HepG2 (cell line): ENCODE measurements at regions not wholly inside any gene's neighbourhood (a gene's known extent, or its start where the extent isn't known, plus 50 kb on each side); places are given as distances from the start of the nearest gene placed in this dataset.
A peak's percentile ranks its signal among the peaks of the same experiment; 100 is the strongest.

Experiments used
- ATAC-seq: fragments of 200-7000 bp; cut with Tn5 transposase; 3 replicates; pipeline ENCODE4 v1.9.1; 2020; ENCODE audit warnings: mild to moderate bottlenecking, moderate library complexity
- BruUV-seq: library from RNA; stranded (reverse); fragments of 400-500 nt; replicated peaks from 2 replicates; lab custom pipeline; 2021; lab: Mats Ljungman, UMichigan
- CTCF ChIA-PET: fragments of 300-600 bp; formaldehyde crosslinking; extraction: SDS; loops from one replicate; lab custom pipeline; 2021; ENCODE audit warnings: low total read pairs, inconsistent platforms, low intra/inter-chr PET ratio; lab: Yijun Ruan, JAX
- POLR2A ChIA-PET: fragments of 350-600 bp; sonication (Branson Sonifier 250); formaldehyde crosslinking; loops from one replicate; lab custom pipeline; 2020; ENCODE audit warnings: antibody characterized with exemption, inconsistent platforms; lab: Yijun Ruan, JAX
- DNase-seq: peaks from one replicate; pipeline ENCODE4 v3.0.0-alpha.2; 2015; ENCODE audit warnings: low spot score
- FAIRE-seq: peaks from 3 replicates; lab custom pipeline; 2011; peaks lifted over from hg19 to GRCh38; lab: Jason Lieb, UNC
- H2AFZ ChIP-seq: one replicate; pipeline ENCODE4 v1.6.1; 2011; ENCODE audit warnings: low read length, inconsistent platforms
- H3K27ac ChIP-seq: fragments of 300-600 bp; 3 replicates; pipeline ENCODE4 v1.8.0; 2011; ENCODE audit warnings: mixed run types, mild to moderate bottlenecking, mixed read lengths, low read length, inconsistent platforms; ENCODE audit not compliant: insufficient read depth; ENCODE audit errors: extremely low read length
- H3K27me3 ChIP-seq, 2 experiments: fragments of 200-600 bp in 1 of 2; 2 replicates in 1 of 2; 3 replicates in 1 of 2; pipeline versions ENCODE4 v1.6.0 to v1.8.0; 2011; ENCODE audit warnings: low read length in 2 of 2, mild to moderate bottlenecking in 2 of 2, moderate library complexity in 2 of 2, inconsistent platforms in 1 of 2; ENCODE audit not compliant: insufficient read depth in 2 of 2, control insufficient read depth in 1 of 2
- H3K36me3 ChIP-seq, 2 experiments: fragments of 200-600 bp in 1 of 2; replicated peaks in 1 of 2; 2 replicates in 1 of 2; 3 replicates in 1 of 2; pipeline versions ENCODE4 v1.5.1 to v1.8.0; 2011; ENCODE audit warnings: low read length in 2 of 2, inconsistent platforms in 1 of 2; ENCODE audit not compliant: insufficient read depth in 2 of 2, control insufficient read depth in 1 of 2
- H3K4me1 ChIP-seq: 2 replicates; pipeline ENCODE4 v1.5.1; 2012; ENCODE audit warnings: low read length, inconsistent platforms; ENCODE audit not compliant: insufficient read depth
- H3K4me2 ChIP-seq: 2 replicates; pipeline ENCODE4 v1.6.0; 2011; ENCODE audit warnings: low read depth, low read length, inconsistent platforms
- H3K4me3 ChIP-seq, 3 experiments: fragments of 200-600 bp in 1 of 3; sonication (generic), shearing (Covaris generic) in 1 of 3; replicated peaks in 1 of 3; 2 replicates each; pipeline ENCODE4 v1.5.1; 2011 to 2016; ENCODE audit warnings: low read length in 3 of 3, inconsistent platforms in 2 of 3, low read depth in 2 of 3, mild to moderate bottlenecking in 2 of 3, control low read depth in 1 of 3, mixed read lengths in 1 of 3; ENCODE audit not compliant: insufficient read depth in 1 of 3
- H3K79me2 ChIP-seq: one replicate; pipeline ENCODE4 v1.6.1; 2011; ENCODE audit warnings: low read length, inconsistent platforms; ENCODE audit not compliant: insufficient read depth
- H3K9ac ChIP-seq: 2 replicates; pipeline ENCODE4 v1.6.0; 2011; ENCODE audit warnings: mild to moderate bottlenecking, low read depth, low read length, inconsistent platforms; ENCODE audit not compliant: insufficient read depth
- H3K9me3 ChIP-seq: 2 replicates; pipeline ENCODE4 v1.5.1; 2012; ENCODE audit warnings: mild to moderate bottlenecking, low read length
- H4K20me1 ChIP-seq: 2 replicates; pipeline ENCODE4 v1.6.0; 2011; ENCODE audit warnings: inconsistent platforms, mild to moderate bottlenecking, low read length, moderate library complexity; ENCODE audit not compliant: insufficient read depth
- ELF3 ChIP-seq: IDR thresholded peaks from 2 replicates; pipeline ENCODE4 v1.6.1; 2016; ENCODE audit warnings: missing genetic modification reagents, missing compliant biosample characterization
- IKZF5 ChIP-seq: IDR thresholded peaks from 2 replicates; pipeline ENCODE4 v1.6.1; 2018; ENCODE audit warnings: missing genetic modification reagents, mild to moderate bottlenecking, missing compliant biosample characterization
- JDP2 ChIP-seq: sonication (generic); formaldehyde crosslinking; IDR thresholded peaks from 2 replicates; pipeline ENCODE4 v1.8.1; 2022; ENCODE audit warnings: missing genetic modification reagents, borderline replicate concordance
- KAT7 ChIP-seq: IDR thresholded peaks from 2 replicates; pipeline ENCODE4 v1.6.1; 2018; ENCODE audit warnings: borderline replicate concordance, missing compliant biosample characterization
- MAFF ChIP-seq: IDR thresholded peaks from 2 replicates; pipeline ENCODE4 v1.6.1; 2011; ENCODE audit warnings: low read depth, low read length, improper control_type of control experiment
- MAFK ChIP-seq, 2 experiments: IDR thresholded peaks in 1 of 2; conservative IDR thresholded peaks in 1 of 2; 2 replicates each; pipeline ENCODE4 v1.6.1; 2011; ENCODE audit warnings: improper control_type of control experiment in 2 of 2, low read length in 2 of 2
- RARA ChIP-seq: IDR thresholded peaks from 2 replicates; pipeline ENCODE4 v1.6.1; 2016; ENCODE audit warnings: missing genetic modification reagents, missing compliant biosample characterization
- TFE3 ChIP-seq: IDR thresholded peaks from 2 replicates; pipeline ENCODE4 v1.6.1; 2016
- ZMYM2 ChIP-seq: sonication (generic); formaldehyde crosslinking; IDR thresholded peaks from 2 replicates; pipeline ENCODE4 v1.8.0; 2022; ENCODE audit warnings: mild to moderate bottlenecking, missing genetic modification reagents
- ZNF20 ChIP-seq: sonication (generic); formaldehyde crosslinking; IDR thresholded peaks from 2 replicates; pipeline ENCODE4 v1.4.0; 2020; ENCODE audit warnings: mild to moderate bottlenecking, moderate library complexity, missing genetic modification reagents
- ZNF530 ChIP-seq: sonication (generic); formaldehyde crosslinking; IDR thresholded peaks from 2 replicates; pipeline ENCODE4 v1.5.0; 2020; ENCODE audit warnings: low read depth, mild to moderate bottlenecking, missing genetic modification reagents
- ZNF589 ChIP-seq: sonication (generic); formaldehyde crosslinking; conservative IDR thresholded peaks from 2 replicates; pipeline ENCODE4 v1.8.0; 2022; ENCODE audit warnings: mild to moderate bottlenecking, moderate library complexity, missing genetic modification reagents
- ZNF616 ChIP-seq: sonication (generic); formaldehyde crosslinking; IDR thresholded peaks from 2 replicates; pipeline ENCODE4 v1.5.0; 2020; ENCODE audit warnings: low read depth, mild to moderate bottlenecking, missing genetic modification reagents
- ZNF746 ChIP-seq: sonication (generic); formaldehyde crosslinking; IDR thresholded peaks from 2 replicates; pipeline ENCODE4 v1.8.0; 2022; ENCODE audit warnings: mild to moderate bottlenecking, missing genetic modification reagents
- ZNF775 ChIP-seq: sonication (generic); formaldehyde crosslinking; IDR thresholded peaks from 2 replicates; pipeline ENCODE4 v1.4.0; 2020; ENCODE audit warnings: missing genetic modification reagents, mild to moderate bottlenecking, moderate library complexity, borderline replicate concordance
- WGBS: methylation state at CpG from one replicate; pipeline ENCODE4 v1.1.6; 2017; ENCODE audit warnings: low lambda C conversion rate; 5-methylcytosine and 5-hydroxymethylcytosine counted together
- in situ Hi-C: cut with HindIII; loops from 2 replicates; pipeline ENCODE4 v1.10.0; 2017; ENCODE audit warnings: low pct_unique_long_range_greater_than_20kb; ENCODE audit not compliant: extremely low pct_ligation_motif_present
- intact Hi-C: fragments of 100-400 bp; cut with micrococcal nuclease; formaldehyde crosslinking; loops from one replicate; pipeline ENCODE4 v1.10.0; 2022; ENCODE audit not compliant: unreplicated experiment

- under 1% methylated on average over 2 of the region's 2 CpGs for WGBS
- no peak for ATAC-seq
- no peak for FAIRE-seq
- no peak overlapping the region for H3K27ac ChIP-seq
- POLR2A ChIA-PET = no interaction called here
- H2AFZ ChIP-seq = no peak overlapping the region
- no peak overlapping the region for H3K9ac ChIP-seq
- H3K79me2 ChIP-seq = no peaks in the 10 kb centered on the region
- CTCF ChIA-PET = no interaction called here
- no peak overlapping the region for H3K4me2 ChIP-seq
- H3K36me3 ChIP-seq = no peaks in the 10 kb centered on the region
- no peaks in the 10 kb centered on the region for H3K4me1 ChIP-seq
- no peaks in the 10 kb centered on the region for H3K9me3 ChIP-seq
- no peaks in the 10 kb centered on the region for H3K27me3 ChIP-seq
- no peak for DNase-seq
- intact Hi-C loops = no loop called here
- BruUV-seq = no TSS peak
- TF ChIP-seq MAFF (peak; percentile 84), IKZF5 (CRISPR knock-in tag) (no peak), MAFK (conservative IDR thresholded peaks at IDR 0.05 in 1 of 2, IDR thresholded peaks at IDR 0.05 in 1 of 2; ENCODE audit: low read length in 2 of 2) (peak; percentile 71 to 89), ZNF530 (no peak), JDP2 (CRISPR knock-in tag) (no peak), ZNF746 (no peak)
- TF ChIP-seq, all 625 proteins: peak for 2
- Histone ChIP-seq H3K4me3 (no peak overlapping the region), H4K20me1 (no peaks in the 10 kb centered on the region)
- in situ Hi-C loops = no loop called here
These were observed 876.9 kb downstream of the KCNT2 start for GRCh38 chr1:195731385-195731784.

GRCh38 chr1:195723796-195724194, 884.4 kb downstream of the KCNT2 start:
- ATAC-seq = no peak
- BruUV-seq = no TSS peak
- no peak for TF ChIP-seq ZMYM2 (CRISPR knock-in tag)
- no peak for TF ChIP-seq KAT7 (CRISPR knock-in tag)
- TF ChIP-seq RARA (CRISPR knock-in tag) = no peak
- TF ChIP-seq ELF3 (CRISPR knock-in tag) = no peak
- TF ChIP-seq ZNF775 (CRISPR knock-in tag) = no peak
- no peak for TF ChIP-seq ZNF20
- no peak for TF ChIP-seq TFE3 (CRISPR knock-in tag)
- no peak for TF ChIP-seq ZNF616 (CRISPR knock-in tag)
- no peak for TF ChIP-seq ZNF589
- H4K20me1 ChIP-seq = no peaks in the 10 kb centered on the region
- H3K9ac ChIP-seq = no peak overlapping the region
- H3K27ac ChIP-seq = no peak overlapping the region
- WGBS = 8% methylated on average over 4 of the region's 4 CpGs
- H3K79me2 ChIP-seq = no peaks in the 10 kb centered on the region
- no peaks in the 10 kb centered on the region for H3K4me1 ChIP-seq
- in situ Hi-C loops = no loop called here
- intact Hi-C loops = no loop called here
- no peak overlapping the region for H3K4me3 ChIP-seq
- no peaks in the 10 kb centered on the region for H3K27me3 ChIP-seq
- H2AFZ ChIP-seq = no peak overlapping the region
- ChIA-PET POLR2A (no interaction called here), CTCF (no interaction called here)
- no peaks in the 10 kb centered on the region for H3K9me3 ChIP-seq
- DNase-seq = no peak
- no peak for FAIRE-seq
- no peaks in the 10 kb centered on the region for H3K36me3 ChIP-seq
- H3K4me2 ChIP-seq = no peak overlapping the region
